ENCODE measurements at regions not wholly inside any gene's neighbourhood (a gene's known extent, or its start where the extent isn't known, plus 50 kb on each side); places are given as distances from the start of the nearest gene placed in this dataset.

- TF ChIP-seq, protein P1, sequence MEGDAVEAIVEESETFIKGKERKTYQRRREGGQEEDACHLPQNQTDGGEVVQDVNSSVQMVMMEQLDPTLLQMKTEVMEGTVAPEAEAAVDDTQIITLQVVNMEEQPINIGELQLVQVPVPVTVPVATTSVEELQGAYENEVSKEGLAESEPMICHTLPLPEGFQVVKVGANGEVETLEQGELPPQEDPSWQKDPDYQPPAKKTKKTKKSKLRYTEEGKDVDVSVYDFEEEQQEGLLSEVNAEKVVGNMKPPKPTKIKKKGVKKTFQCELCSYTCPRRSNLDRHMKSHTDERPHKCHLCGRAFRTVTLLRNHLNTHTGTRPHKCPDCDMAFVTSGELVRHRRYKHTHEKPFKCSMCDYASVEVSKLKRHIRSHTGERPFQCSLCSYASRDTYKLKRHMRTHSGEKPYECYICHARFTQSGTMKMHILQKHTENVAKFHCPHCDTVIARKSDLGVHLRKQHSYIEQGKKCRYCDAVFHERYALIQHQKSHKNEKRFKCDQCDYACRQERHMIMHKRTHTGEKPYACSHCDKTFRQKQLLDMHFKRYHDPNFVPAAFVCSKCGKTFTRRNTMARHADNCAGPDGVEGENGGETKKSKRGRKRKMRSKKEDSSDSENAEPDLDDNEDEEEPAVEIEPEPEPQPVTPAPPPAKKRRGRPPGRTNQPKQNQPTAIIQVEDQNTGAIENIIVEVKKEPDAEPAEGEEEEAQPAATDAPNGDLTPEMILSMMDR (conservative IDR thresholded peaks at IDR 0.05), result peak; percentile 40; the same call in 1 of the 2 replicates
- TF ChIP-seq EZH2 (IDR thresholded peaks at IDR 0.05; ENCODE audit: low read depth), result no peak
Observed at GRCh38 chr12:73514672-73515071, 1023.0 kb upstream of the ATXN7L3B start.
